H1 (cell line): ENCODE measurements at regions not wholly inside any gene's neighbourhood (a gene's known extent, or its start where the extent isn't known, plus 50 kb on each side); places are given as distances from the start of the nearest gene placed in this dataset.

Experiments used
- CTCF ChIA-PET: fragments of 300-600 bp; sonication (Branson Sonifier 250); formaldehyde crosslinking; loops from one replicate; lab custom pipeline; 2021; ENCODE audit not compliant: partially characterized antibody; lab: Charles Lee
- POLR2A ChIA-PET: fragments of 300-600 bp; sonication (Branson Sonifier 250); formaldehyde crosslinking; loops from one replicate; lab custom pipeline; 2021; ENCODE audit warnings: inconsistent platforms; ENCODE audit not compliant: partially characterized antibody; lab: Charles Lee
- DNase-seq, 2 experiments: peaks; one replicate each; pipeline versions ENCODE4 v3.0.0 to v3.0.0-alpha.2; 2010 to 2022; ENCODE audit warnings: low spot score in 2 of 2, low read depth in 1 of 2, mixed read lengths in 1 of 2
- FAIRE-seq: peaks from 2 replicates; lab custom pipeline; 2011; peaks lifted over from hg19 to GRCh38; lab: Jason Lieb, UNC
- H2AFZ ChIP-seq: 2 replicates; pipeline ENCODE4 v1.8.1; 2012; ENCODE audit warnings: low read length, inconsistent platforms
- H2AK5ac ChIP-seq: 2 replicates; pipeline ENCODE4 v1.6.1; 2013; ENCODE audit warnings: low read depth, low read length
- H2BK120ac ChIP-seq: replicated peaks from 2 replicates; pipeline ENCODE3; 2013; ENCODE audit warnings: low read depth, low read length, inconsistent platforms
- H2BK12ac ChIP-seq: 2 replicates; pipeline ENCODE4 v1.6.1; 2013; ENCODE audit warnings: low read depth, low read length
- H2BK15ac ChIP-seq: 2 replicates; pipeline ENCODE4 v1.6.1; 2013; ENCODE audit warnings: low read length
- H2BK20ac ChIP-seq: 2 replicates; pipeline ENCODE4 v1.6.1; 2013; ENCODE audit warnings: low read length
- H2BK5ac ChIP-seq: 2 replicates; pipeline ENCODE4 v1.6.1; 2013; ENCODE audit warnings: low read depth, low read length
- H3K14ac ChIP-seq: 2 replicates; pipeline ENCODE4 v1.6.1; 2013; ENCODE audit warnings: inconsistent platforms; ENCODE audit not compliant: insufficient read length
- H3K18ac ChIP-seq: 2 replicates; pipeline ENCODE4 v1.6.1; 2013; ENCODE audit warnings: low read length; ENCODE audit errors: extremely low read depth
- H3K23ac ChIP-seq: 2 replicates; pipeline ENCODE4 v1.6.1; 2013; ENCODE audit warnings: inconsistent platforms; ENCODE audit not compliant: insufficient read length
- H3K23me2 ChIP-seq: 2 replicates; pipeline ENCODE4 v1.6.1; 2013; ENCODE audit warnings: low read depth, low read length
- H3K27ac ChIP-seq: 2 replicates; pipeline ENCODE4 v1.6.1; 2011; ENCODE audit warnings: low read depth, low read length, inconsistent platforms
- H3K27me3 ChIP-seq, 4 experiments: replicated peaks in 1 of 4; 1 replicate in 1 of 4; 2 replicates in 3 of 4; pipeline versions ENCODE4 v1.6.1 to v1.8.1; 2011 to 2013; ENCODE audit warnings: low read length in 3 of 4, mild to moderate bottlenecking in 3 of 4, inconsistent platforms in 2 of 4, mixed read lengths in 2 of 4, moderate library complexity in 1 of 4; ENCODE audit not compliant: control insufficient read depth in 3 of 4, insufficient read depth in 3 of 4; ENCODE audit errors: extremely low read depth in 1 of 4
- H3K36me3 ChIP-seq, 4 experiments: 2 replicates each; pipeline versions ENCODE4 v1.6.1 to v1.8.1; 2011 to 2013; ENCODE audit warnings: mild to moderate bottlenecking in 4 of 4, low read length in 3 of 4, moderate library complexity in 2 of 4, control low read depth in 1 of 4, inconsistent platforms in 1 of 4; ENCODE audit not compliant: insufficient read depth in 4 of 4, control insufficient read depth in 2 of 4
- H3K4ac ChIP-seq: replicated peaks from 2 replicates; pipeline ENCODE3; 2013; ENCODE audit warnings: low read length, low read depth, mixed read lengths, inconsistent platforms; ENCODE audit not compliant: insufficient read length
- H3K4me1 ChIP-seq, 4 experiments: replicated peaks in 1 of 4; 1 replicate in 1 of 4; 2 replicates in 3 of 4; pipeline versions ENCODE4 v1.6.1 to v1.8.1; 2011 to 2013; ENCODE audit warnings: low read length in 3 of 4, inconsistent platforms in 2 of 4, mixed read lengths in 1 of 4; ENCODE audit not compliant: insufficient read depth in 4 of 4, control insufficient read depth in 3 of 4
- H3K4me2 ChIP-seq, 2 experiments: 2 replicates each; pipeline versions ENCODE4 v1.6.1 to v1.8.1; 2011 to 2013; ENCODE audit warnings: low read depth in 2 of 2, low read length in 2 of 2, control low read depth in 1 of 2, inconsistent platforms in 1 of 2, mild to moderate bottlenecking in 1 of 2; ENCODE audit not compliant: insufficient read depth in 1 of 2
- H3K4me3 ChIP-seq, 4 experiments: fragments of 200-600, 300-600 bp in 1 of 4; sonication (generic), shearing (Covaris generic), sonication (Bioruptor Twin) in 1 of 4; 2 replicates each; pipeline versions ENCODE4 v1.5.1 to v1.8.1; 2011 to 2016; ENCODE audit warnings: low read length in 4 of 4, low read depth in 3 of 4, control low read depth in 2 of 4, inconsistent platforms in 2 of 4, mild to moderate bottlenecking in 2 of 4, mixed read lengths in 1 of 4, moderate library complexity in 1 of 4; ENCODE audit not compliant: insufficient read depth in 2 of 4; ENCODE audit errors: extremely low read depth in 1 of 4
- H3K56ac ChIP-seq: replicated peaks from 2 replicates; pipeline ENCODE3; 2013; ENCODE audit warnings: low read depth, mild to moderate bottlenecking, mixed read lengths, low read length, inconsistent platforms; ENCODE audit not compliant: insufficient read length
- H3K79me1 ChIP-seq: 2 replicates; pipeline ENCODE4 v1.6.1; 2013; ENCODE audit warnings: low read depth, low read length, control low read depth
- H3K79me2 ChIP-seq, 2 experiments: 2 replicates each; pipeline versions ENCODE4 v1.6.1 to v1.8.1; 2012 to 2013; ENCODE audit warnings: low read length in 2 of 2, mild to moderate bottlenecking in 2 of 2, inconsistent platforms in 1 of 2; ENCODE audit not compliant: insufficient read depth in 2 of 2, control insufficient read depth in 1 of 2
- H3K9ac ChIP-seq, 4 experiments: replicated peaks in 1 of 4; 1 replicate in 1 of 4; 2 replicates in 3 of 4; pipeline versions ENCODE4 v1.6.1 to v1.8.1; 2011 to 2013; ENCODE audit warnings: low read depth in 3 of 4, low read length in 3 of 4, control low read depth in 2 of 4, mild to moderate bottlenecking in 2 of 4, moderate library complexity in 2 of 4, inconsistent platforms in 1 of 4; ENCODE audit errors: extremely low read depth in 1 of 4
- H3K9me3 ChIP-seq, 2 experiments: 2 replicates each; pipeline versions ENCODE4 v1.6.1 to v1.8.1; 2012 to 2013; ENCODE audit warnings: mild to moderate bottlenecking in 2 of 2, moderate library complexity in 2 of 2, control low read depth in 1 of 2, inconsistent platforms in 1 of 2, low read depth in 1 of 2, low read length in 1 of 2, mixed read lengths in 1 of 2; ENCODE audit not compliant: insufficient read depth in 2 of 2
- H4K20me1 ChIP-seq, 2 experiments: replicated peaks in 1 of 2; 2 replicates each; pipeline versions ENCODE3 to v1.8.1; 2011 to 2013; ENCODE audit warnings: inconsistent platforms in 2 of 2, low read length in 2 of 2, mild to moderate bottlenecking in 1 of 2; ENCODE audit not compliant: insufficient read depth in 2 of 2, control insufficient read depth in 1 of 2
- H4K5ac ChIP-seq: 2 replicates; pipeline ENCODE4 v1.6.1; 2013; ENCODE audit warnings: low read length, low read depth, mixed read lengths, inconsistent platforms; ENCODE audit not compliant: insufficient read length
- H4K8ac ChIP-seq: 2 replicates; pipeline ENCODE4 v1.8.0; 2013; ENCODE audit warnings: mild to moderate bottlenecking, moderate library complexity, low read length, inconsistent platforms; ENCODE audit not compliant: insufficient read depth; ENCODE audit errors: extremely low read depth
- H4K91ac ChIP-seq: replicated peaks from 2 replicates; pipeline ENCODE3; 2013; ENCODE audit warnings: low read length, mixed read lengths, inconsistent platforms; ENCODE audit not compliant: insufficient read length
- CREB1 ChIP-seq: IDR thresholded peaks from 2 replicates; pipeline ENCODE4 v1.6.1; 2012; ENCODE audit warnings: inconsistent platforms
- GABPA ChIP-seq: IDR thresholded peaks from 2 replicates; pipeline ENCODE4 v1.6.1; 2011; ENCODE audit warnings: mild to moderate bottlenecking, low read length, moderate library complexity, borderline replicate concordance; ENCODE audit not compliant: insufficient read depth
- HDAC2 ChIP-seq, 2 experiments: fragments of 300-600 bp in 1 of 2; sonication (generic) in 1 of 2; IDR thresholded peaks; 2 replicates each; pipeline ENCODE4 v1.6.1; 2011 to 2012; ENCODE audit warnings: low read depth in 2 of 2, low read length in 2 of 2, mild to moderate bottlenecking in 2 of 2, moderate library complexity in 2 of 2, borderline replicate concordance in 1 of 2, inconsistent platforms in 1 of 2
- HDAC6 ChIP-seq: IDR thresholded peaks from one replicate; pipeline ENCODE4 v1.7.1; 2012; ENCODE audit warnings: low read depth, mild to moderate bottlenecking, inconsistent platforms, low read length, moderate library complexity
- JUN ChIP-seq: IDR thresholded peaks from 2 replicates; pipeline ENCODE4 v1.6.1; 2011; ENCODE audit warnings: low read depth, mild to moderate bottlenecking, improper control_type of control experiment, low read length
- KDM1A ChIP-seq: fragments of 200-600, 300-600 bp; sonication (generic); IDR thresholded peaks from 2 replicates; pipeline ENCODE4 v1.7.1; 2016; ENCODE audit warnings: mild to moderate bottlenecking, low read length, borderline replicate concordance
- POLR2A ChIP-seq, 2 experiments: IDR thresholded peaks; 1 replicate in 1 of 2; 2 replicates in 1 of 2; pipeline ENCODE4 v1.6.1; 2011; ENCODE audit warnings: low read depth in 2 of 2, low read length in 2 of 2, mild to moderate bottlenecking in 2 of 2; ENCODE audit errors: control extremely low read depth in 1 of 2
- POU5F1 ChIP-seq: IDR thresholded peaks from 2 replicates; pipeline ENCODE4 v1.6.1; 2011; ENCODE audit warnings: low read depth, mild to moderate bottlenecking, low read length, moderate library complexity
- SAP30 ChIP-seq: fragments of 300-600 bp; sonication (generic); IDR thresholded peaks from 2 replicates; pipeline ENCODE4 v1.7.1; 2012; ENCODE audit warnings: low read length, moderate library complexity, mild to moderate bottlenecking, inconsistent platforms; ENCODE audit not compliant: insufficient read depth, insufficient replicate concordance
- SRF ChIP-seq: IDR thresholded peaks from 2 replicates; pipeline ENCODE4 v1.6.1; 2011; ENCODE audit warnings: mild to moderate bottlenecking, low read depth, low read length, moderate library complexity
- SUZ12 ChIP-seq: fragments of 200-600 bp; sonication (generic); IDR thresholded peaks from 2 replicates; pipeline ENCODE4 v1.6.1; 2012; ENCODE audit warnings: mild to moderate bottlenecking, inconsistent platforms, low read length, moderate library complexity, mixed read lengths
- TCF12 ChIP-seq: IDR thresholded peaks from 2 replicates; pipeline ENCODE4 v1.6.1; 2011; ENCODE audit warnings: low read depth, mild to moderate bottlenecking, low read length
- TEAD4 ChIP-seq: IDR thresholded peaks from 2 replicates; pipeline ENCODE4 v1.6.1; 2012; ENCODE audit warnings: low read depth, low read length, inconsistent platforms, mixed read lengths
- WGBS, 2 experiments: shearing (Covaris generic) in 1 of 2; methylation state at CpG; one replicate each; pipeline versions ENCODE4 v1.1.6 to v1.1.7; 2013 to 2015; ENCODE audit warnings: low lambda C conversion rate in 2 of 2, mixed read lengths in 2 of 2, inconsistent platforms in 1 of 2, low coverage in 1 of 2, missing lambda C conversion rate in 1 of 2; ENCODE audit not compliant: insufficient replicate concordance in 2 of 2, insufficient coverage in 1 of 2, insufficient read length in 1 of 2; ENCODE audit errors: extremely low coverage in 1 of 2, missing lambda C conversion rate in 1 of 2; 5-methylcytosine and 5-hydroxymethylcytosine counted together
- TF ChIP-seq, protein P1 (sequence below): IDR thresholded peaks from 2 replicates; pipeline ENCODE4 v1.6.1; 2012; ENCODE audit warnings: inconsistent platforms
- TF ChIP-seq, protein P2 (sequence below): IDR thresholded peaks from 2 replicates; pipeline ENCODE4 v1.6.1; 2011; ENCODE audit warnings: low read depth, mild to moderate bottlenecking, low read length; ENCODE audit not compliant: insufficient read depth

DNA sequence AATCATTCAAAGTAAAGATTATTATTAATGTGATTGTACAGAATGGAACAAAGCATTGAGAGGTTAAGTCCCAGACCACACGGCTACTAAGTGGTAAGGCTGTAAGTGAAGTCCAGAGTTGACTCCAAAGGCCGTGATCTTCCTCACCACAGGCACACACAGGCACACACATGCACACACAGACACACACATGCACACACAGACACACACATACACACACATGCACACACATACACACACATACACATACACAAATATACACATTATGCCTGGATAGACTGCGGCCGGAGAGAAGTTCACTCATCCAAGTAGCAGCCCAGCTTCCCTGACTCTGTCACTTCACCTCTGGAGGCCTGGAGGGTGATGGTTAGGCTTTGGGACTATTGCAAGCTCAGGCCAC, 121.9 kb downstream of the HLX start:
- FAIRE-seq, result no peak
- Histone ChIP-seq H4K91ac (no peak overlapping the region), H3K56ac (no peak overlapping the region), H3K23me2 (peaks cover 5% of the 10 kb centered on the region; the same call in 1 of the 2 replicates), H2BK5ac (no peak overlapping the region), H3K9ac (no peak overlapping the region), H3K4me1 (no peaks in the 10 kb centered on the region), H3K14ac (no peak overlapping the region), H2BK120ac (no peak overlapping the region), H3K79me1 (no peaks in the 10 kb centered on the region), H3K4me3 (no peak overlapping the region), H3K36me3 (no peaks in the 10 kb centered on the region), H3K79me2 (no peaks in the 10 kb centered on the region), H3K4me2 (no peak overlapping the region), H2BK20ac (no peak overlapping the region), H4K5ac (no peak overlapping the region), H4K20me1 (no peaks in the 10 kb centered on the region), H2AFZ (no peak overlapping the region), H3K18ac (no peak overlapping the region), H2AK5ac (no peak overlapping the region), H2BK12ac (no peak overlapping the region), H3K27ac (no peak overlapping the region), H4K8ac (no peak overlapping the region), H3K27me3 (no peaks in the 10 kb centered on the region), H3K9me3 (no peaks in the 10 kb centered on the region), H3K23ac (no peak overlapping the region), H2BK15ac (no peak overlapping the region), H3K4ac (no peak overlapping the region)
- WGBS, 2 experiments, result 93% methylated on average over 4 of the region's 4 CpGs; no CpG with 5 or more reads in 1 of the 2 experiments
- POLR2A ChIA-PET, result no interaction called here
- CTCF ChIA-PET, result no interaction called here
- DNase-seq, result no peak
- TF ChIP-seq HDAC6 (no peak), HDAC2 (IDR thresholded peaks at IDR 0.05; ENCODE audit: borderline replicate concordance in 1 of 2, low read depth in 2 of 2, low read length in 2 of 2) (no peak), TEAD4 (no peak), CREB1 (no peak), JUN (no peak), TCF12 (no peak), SRF (no peak), SUZ12 (no peak), SAP30 (no peak), POLR2A (IDR thresholded peaks at IDR 0.05; ENCODE audit: control extremely low read depth in 1 of 2, low read depth in 2 of 2, low read length in 2 of 2) (no peak), GABPA (no peak), POU5F1 (no peak), KDM1A (no peak)
- TF ChIP-seq, protein P1, sequence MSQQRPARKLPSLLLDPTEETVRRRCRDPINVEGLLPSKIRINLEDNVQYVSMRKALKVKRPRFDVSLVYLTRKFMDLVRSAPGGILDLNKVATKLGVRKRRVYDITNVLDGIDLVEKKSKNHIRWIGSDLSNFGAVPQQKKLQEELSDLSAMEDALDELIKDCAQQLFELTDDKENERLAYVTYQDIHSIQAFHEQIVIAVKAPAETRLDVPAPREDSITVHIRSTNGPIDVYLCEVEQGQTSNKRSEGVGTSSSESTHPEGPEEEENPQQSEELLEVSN, result no peak
- TF ChIP-seq, protein P2, sequence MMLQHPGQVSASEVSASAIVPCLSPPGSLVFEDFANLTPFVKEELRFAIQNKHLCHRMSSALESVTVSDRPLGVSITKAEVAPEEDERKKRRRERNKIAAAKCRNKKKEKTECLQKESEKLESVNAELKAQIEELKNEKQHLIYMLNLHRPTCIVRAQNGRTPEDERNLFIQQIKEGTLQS, result no peak
